ENCODE measurements at regions not wholly inside any gene's neighbourhood (a gene's known extent, or its start where the extent isn't known, plus 50 kb on each side); places are given as distances from the start of the nearest gene placed in this dataset.

GRCh38 chr3:181881749-181882148 lies 170.0 kb downstream of the SOX2 start:
- TF ChIP-seq POLR2A (IDR thresholded peaks at IDR 0.05) (no peak), CTCF (IDR thresholded peaks at IDR 0.05) (no peak)
- H3K27ac ChIP-seq, result no peak overlapping the region
- WGBS, 2 donors, result 71 to 79% methylated on average over 2 of the region's 2 CpGs
- no peaks in the 10 kb centered on the region for H3K4me1 ChIP-seq
- no peaks in the 10 kb centered on the region for H3K9me3 ChIP-seq
- no peak for DNase-seq
- H3K27me3 ChIP-seq, result no peaks in the 10 kb centered on the region
- intact Hi-C loops (cut with DNase I; ENCODE audit: low total_unique reads), result no loop called here
- no peak overlapping the region for H3K4me3 ChIP-seq
- H3K36me3 ChIP-seq (ENCODE audit: low read depth, missing control alignments), result no peaks in the 10 kb centered on the region

- Histone ChIP-seq H3K4me3 (no peak overlapping the region), H3K27ac (no peak overlapping the region), H3K27me3 (no peaks in the 10 kb centered on the region), H3K36me3 (ENCODE audit: low read depth, missing control alignments) (no peaks in the 10 kb centered on the region), H3K4me1 (no peaks in the 10 kb centered on the region), H3K9me3 (no peaks in the 10 kb centered on the region)
- intact Hi-C loops (cut with DNase I; ENCODE audit: low total_unique reads), result no loop called here
- WGBS, 2 donors, result 82 to 84% methylated on average over 6 of the region's 6 CpGs
- TF ChIP-seq CTCF (IDR thresholded peaks at IDR 0.05) (no peak), POLR2A (IDR thresholded peaks at IDR 0.05) (no peak)
- no peak for DNase-seq
Observed at GRCh38 chr3:181885868-181886630, 174.3 kb downstream of the SOX2 start.

- Histone ChIP-seq H3K9me3 (no peaks in the 10 kb centered on the region), H3K27me3 (no peaks in the 10 kb centered on the region), H3K4me3 (no peak overlapping the region), H3K27ac (no peak overlapping the region), H3K4me1 (no peaks in the 10 kb centered on the region), H3K36me3 (ENCODE audit: low read depth, missing control alignments) (no peaks in the 10 kb centered on the region)
- WGBS, 2 donors, result 62 to 69% methylated on average over 4 of the region's 4 CpGs
- no peak for DNase-seq
- TF ChIP-seq CTCF (IDR thresholded peaks at IDR 0.05) (no peak), POLR2A (IDR thresholded peaks at IDR 0.05) (no peak)
- intact Hi-C loops (cut with DNase I; ENCODE audit: low total_unique reads), result no loop called here
Observed at GRCh38 chr3:181886676-181887075, 175.0 kb downstream of the SOX2 start.

- no peaks in the 10 kb centered on the region for H3K36me3 ChIP-seq (ENCODE audit: low read depth, missing control alignments)
- DNase-seq, result no peak
- no peaks in the 10 kb centered on the region for H3K9me3 ChIP-seq
- WGBS, 2 donors, result 67 to 68% methylated on average over 1 of the region's 1 CpG
- no peak overlapping the region for H3K4me3 ChIP-seq
- intact Hi-C loops (cut with DNase I; ENCODE audit: low total_unique reads), result no loop called here
- no peak for TF ChIP-seq CTCF (IDR thresholded peaks at IDR 0.05)
- TF ChIP-seq POLR2A (IDR thresholded peaks at IDR 0.05), result no peak
- no peaks in the 10 kb centered on the region for H3K4me1 ChIP-seq
- H3K27ac ChIP-seq, result no peak overlapping the region
- H3K27me3 ChIP-seq, result no peaks in the 10 kb centered on the region
Observed at GRCh38 chr3:181887685-181888084, 176.0 kb downstream of the SOX2 start.

GRCh38 chr3:181888234-181888633 lies 176.5 kb downstream of the SOX2 start:
- no peak for DNase-seq
- no peak overlapping the region for H3K4me3 ChIP-seq
- no peak for TF ChIP-seq POLR2A (IDR thresholded peaks at IDR 0.05)
- TF ChIP-seq CTCF (IDR thresholded peaks at IDR 0.05), result no peak
- 80 to 83% methylated on average over 3 of the region's 3 CpGs for WGBS, 2 donors
- intact Hi-C loops (cut with DNase I; ENCODE audit: low total_unique reads), result no loop called here
- no peaks in the 10 kb centered on the region for H3K9me3 ChIP-seq
- H3K36me3 ChIP-seq (ENCODE audit: low read depth, missing control alignments), result no peaks in the 10 kb centered on the region
- no peaks in the 10 kb centered on the region for H3K4me1 ChIP-seq
- no peaks in the 10 kb centered on the region for H3K27me3 ChIP-seq
- H3K27ac ChIP-seq, result no peak overlapping the region

All from testis (tissue), 2 donors.